Mesodermal cell (in vitro differentiated cells): ENCODE measurements at regions not wholly inside any gene's neighbourhood (a gene's known extent, or its start where the extent isn't known, plus 50 kb on each side); places are given as distances from the start of the nearest gene placed in this dataset.

ENCODE experiments used
- H3K27ac ChIP-seq: 2 replicates; pipeline ENCODE4 v1.7.0; 2013; ENCODE audit warnings: mild to moderate bottlenecking, low read depth, low read length, moderate library complexity; ENCODE audit not compliant: severe bottlenecking
- H3K36me3 ChIP-seq: 2 replicates; pipeline ENCODE4 v1.7.1; 2013; ENCODE audit warnings: mild to moderate bottlenecking, low read length, moderate library complexity; ENCODE audit not compliant: control insufficient read depth, insufficient read depth
- H3K4me1 ChIP-seq: one replicate; pipeline ENCODE4 v1.7.1; 2013; ENCODE audit warnings: mild to moderate bottlenecking, low read length; ENCODE audit not compliant: insufficient read depth, control insufficient read depth, poor library complexity, severe bottlenecking
- H3K4me3 ChIP-seq: 2 replicates; pipeline ENCODE4 v1.7.0; 2013; ENCODE audit warnings: low read length, control low read depth, mild to moderate bottlenecking; ENCODE audit not compliant: insufficient read depth, poor library complexity, severe bottlenecking; ENCODE audit errors: extremely low read depth
- H3K9me3 ChIP-seq: 2 replicates; pipeline ENCODE4 v1.7.1; 2013; ENCODE audit warnings: mild to moderate bottlenecking, low read length, moderate library complexity; ENCODE audit not compliant: control insufficient read depth
- whole genome bisulfite sequencing, 2 experiments: methylation state at CpG; one replicate each; pipeline ENCODE4 v1.1.5; 2013; ENCODE audit warnings: missing lambda C conversion rate in 2 of 2; ENCODE audit not compliant: insufficient coverage in 2 of 2; 5-methylcytosine and 5-hydroxymethylcytosine counted together

DNA sequence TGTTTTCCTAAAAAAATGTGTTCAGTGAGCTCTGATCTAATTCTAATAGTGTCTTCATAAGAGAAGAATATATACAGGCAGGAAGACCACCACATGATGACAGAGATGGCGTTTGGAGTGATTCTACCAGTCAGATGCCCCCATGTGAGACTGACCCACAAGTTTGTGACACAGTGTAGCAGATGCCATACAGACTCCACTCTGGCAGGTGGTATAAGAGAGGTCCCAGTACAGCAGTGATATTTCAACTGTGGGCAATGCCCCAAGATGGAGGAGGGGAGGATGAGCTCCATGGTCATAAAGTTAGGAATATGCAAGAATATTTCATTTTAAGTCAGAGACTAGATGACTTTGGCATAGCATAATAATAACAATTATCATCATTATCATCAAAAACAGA lies 1022.6 kb downstream of the KCNMA1 start:
- WGBS, 2 experiments, result 83% methylated on average over 1 of the region's 1 CpG
- Histone ChIP-seq H3K27ac (no peak overlapping the region), H3K36me3 (no peaks in the 10 kb centered on the region), H3K4me3 (no peak overlapping the region), H3K9me3 (no peaks in the 10 kb centered on the region), H3K4me1 (no peaks in the 10 kb centered on the region)
